Ishikawa (cell line): ENCODE measurements at regions not wholly inside any gene's neighbourhood (a gene's known extent, or its start where the extent isn't known, plus 50 kb on each side); places are given as distances from the start of the nearest gene placed in this dataset.

ENCODE experiments used
- CEBPB ChIP-seq: IDR thresholded peaks from 2 replicates; pipeline ENCODE4 v1.6.1; 2012
- CREB1 ChIP-seq: IDR thresholded peaks from 2 replicates; pipeline ENCODE4 v1.6.1; 2012; ENCODE audit warnings: low read depth
- EGR1 ChIP-seq: IDR thresholded peaks from 2 replicates; pipeline ENCODE4 v1.6.1; 2012
- EP300 ChIP-seq: IDR thresholded peaks from 2 replicates; pipeline ENCODE4 v1.6.1; 2012; ENCODE audit warnings: borderline replicate concordance
- FOXM1 ChIP-seq: IDR thresholded peaks from 2 replicates; pipeline ENCODE4 v1.6.1; 2012; ENCODE audit warnings: low read depth, borderline replicate concordance
- RAD21 ChIP-seq: IDR thresholded peaks from 2 replicates; pipeline ENCODE4 v1.6.1; 2012; ENCODE audit warnings: low read depth
- TAF1 ChIP-seq: IDR thresholded peaks from 2 replicates; pipeline ENCODE4 v1.6.1; 2012; ENCODE audit warnings: low read depth, mild to moderate bottlenecking
- TCF12 ChIP-seq: IDR thresholded peaks from 2 replicates; pipeline ENCODE4 v1.6.1; 2012; ENCODE audit warnings: low read depth
- TEAD4 ChIP-seq: IDR thresholded peaks from 2 replicates; pipeline ENCODE4 v1.6.1; 2012
- YY1 ChIP-seq: IDR thresholded peaks from 2 replicates; pipeline ENCODE4 v1.6.1; 2012; ENCODE audit warnings: low read depth
- ZBTB7A ChIP-seq: IDR thresholded peaks from 2 replicates; pipeline ENCODE4 v1.6.1; 2012; ENCODE audit warnings: low read depth
- TF ChIP-seq, protein P1 (sequence below): IDR thresholded peaks from 2 replicates; pipeline ENCODE4 v1.6.1; 2012; ENCODE audit warnings: low read depth, mild to moderate bottlenecking
- TF ChIP-seq, protein P2 (sequence below): IDR thresholded peaks from 2 replicates; pipeline ENCODE4 v1.6.1; 2012
- TF ChIP-seq, protein P3 (sequence below): IDR thresholded peaks from 2 replicates; pipeline ENCODE4 v1.6.1; 2012

DNA sequence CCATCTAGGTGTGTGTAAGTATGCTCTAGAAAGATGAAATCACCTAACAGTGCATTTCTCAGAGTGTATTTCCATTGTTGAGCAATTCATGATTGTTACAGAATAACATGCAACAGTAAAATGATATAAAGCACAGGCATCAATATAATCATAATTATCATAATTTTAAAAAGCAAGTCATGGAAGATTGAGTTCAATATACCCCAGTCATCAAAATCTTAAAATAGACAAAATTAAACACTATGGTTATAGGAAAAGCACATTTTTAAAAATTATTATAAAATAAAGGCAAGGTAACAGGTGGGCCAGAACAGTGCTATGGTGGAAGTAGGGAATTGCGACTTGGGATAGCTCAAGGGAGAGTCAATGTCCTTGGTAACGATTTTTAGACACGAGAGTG is 555.4 kb upstream of the VRK2 start:
- TF ChIP-seq, protein P1, sequence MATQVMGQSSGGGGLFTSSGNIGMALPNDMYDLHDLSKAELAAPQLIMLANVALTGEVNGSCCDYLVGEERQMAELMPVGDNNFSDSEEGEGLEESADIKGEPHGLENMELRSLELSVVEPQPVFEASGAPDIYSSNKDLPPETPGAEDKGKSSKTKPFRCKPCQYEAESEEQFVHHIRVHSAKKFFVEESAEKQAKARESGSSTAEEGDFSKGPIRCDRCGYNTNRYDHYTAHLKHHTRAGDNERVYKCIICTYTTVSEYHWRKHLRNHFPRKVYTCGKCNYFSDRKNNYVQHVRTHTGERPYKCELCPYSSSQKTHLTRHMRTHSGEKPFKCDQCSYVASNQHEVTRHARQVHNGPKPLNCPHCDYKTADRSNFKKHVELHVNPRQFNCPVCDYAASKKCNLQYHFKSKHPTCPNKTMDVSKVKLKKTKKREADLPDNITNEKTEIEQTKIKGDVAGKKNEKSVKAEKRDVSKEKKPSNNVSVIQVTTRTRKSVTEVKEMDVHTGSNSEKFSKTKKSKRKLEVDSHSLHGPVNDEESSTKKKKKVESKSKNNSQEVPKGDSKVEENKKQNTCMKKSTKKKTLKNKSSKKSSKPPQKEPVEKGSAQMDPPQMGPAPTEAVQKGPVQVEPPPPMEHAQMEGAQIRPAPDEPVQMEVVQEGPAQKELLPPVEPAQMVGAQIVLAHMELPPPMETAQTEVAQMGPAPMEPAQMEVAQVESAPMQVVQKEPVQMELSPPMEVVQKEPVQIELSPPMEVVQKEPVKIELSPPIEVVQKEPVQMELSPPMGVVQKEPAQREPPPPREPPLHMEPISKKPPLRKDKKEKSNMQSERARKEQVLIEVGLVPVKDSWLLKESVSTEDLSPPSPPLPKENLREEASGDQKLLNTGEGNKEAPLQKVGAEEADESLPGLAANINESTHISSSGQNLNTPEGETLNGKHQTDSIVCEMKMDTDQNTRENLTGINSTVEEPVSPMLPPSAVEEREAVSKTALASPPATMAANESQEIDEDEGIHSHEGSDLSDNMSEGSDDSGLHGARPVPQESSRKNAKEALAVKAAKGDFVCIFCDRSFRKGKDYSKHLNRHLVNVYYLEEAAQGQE: no peak
- no peak for TF ChIP-seq CREB1
- TF ChIP-seq YY1: no peak
- TF ChIP-seq TAF1: no peak
- TF ChIP-seq ZBTB7A: no peak
- TF ChIP-seq, protein P2, sequence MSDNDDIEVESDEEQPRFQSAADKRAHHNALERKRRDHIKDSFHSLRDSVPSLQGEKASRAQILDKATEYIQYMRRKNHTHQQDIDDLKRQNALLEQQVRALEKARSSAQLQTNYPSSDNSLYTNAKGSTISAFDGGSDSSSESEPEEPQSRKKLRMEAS: no peak
- TF ChIP-seq, protein P3, sequence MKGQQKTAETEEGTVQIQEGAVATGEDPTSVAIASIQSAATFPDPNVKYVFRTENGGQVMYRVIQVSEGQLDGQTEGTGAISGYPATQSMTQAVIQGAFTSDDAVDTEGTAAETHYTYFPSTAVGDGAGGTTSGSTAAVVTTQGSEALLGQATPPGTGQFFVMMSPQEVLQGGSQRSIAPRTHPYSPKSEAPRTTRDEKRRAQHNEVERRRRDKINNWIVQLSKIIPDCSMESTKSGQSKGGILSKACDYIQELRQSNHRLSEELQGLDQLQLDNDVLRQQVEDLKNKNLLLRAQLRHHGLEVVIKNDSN: no peak
- TF ChIP-seq RAD21: no peak
- no peak for TF ChIP-seq CEBPB
- no peak for TF ChIP-seq EP300
- no peak for TF ChIP-seq EGR1
- no peak for TF ChIP-seq TEAD4
- no peak for TF ChIP-seq FOXM1
- TF ChIP-seq TCF12: no peak
